ENCODE measurements at regions not wholly inside any gene's neighbourhood (a gene's known extent, or its start where the extent isn't known, plus 50 kb on each side); places are given as distances from the start of the nearest gene placed in this dataset.
"Not testable (repeated sequence)": the region's sequence is repeated elsewhere in the genome, so short reads cannot be mapped to it uniquely, and the experiment has no call there.

GRCh38 chr6:154637392-154637791 lies 95.8 kb upstream of the SCAF8 start:
- H3K27ac ChIP-seq, result no peak overlapping the region
- peaks cover 0 to 7% of the 10 kb centered on the region in 2 donors for H3K9me3 ChIP-seq
- H3K4me1 ChIP-seq, result no peaks in the 10 kb centered on the region
- no peak for TF ChIP-seq CTCF (IDR thresholded peaks at IDR 0.05)
- no peaks in the 10 kb centered on the region for H3K36me3 ChIP-seq
- DNase-seq (ENCODE audit: low spot score), result no peak
- no peaks in the 10 kb centered on the region for H3K27me3 ChIP-seq
- no peak overlapping the region for H3K4me3 ChIP-seq

- H3K27me3 ChIP-seq, result no peaks in the 10 kb centered on the region
- H3K36me3 ChIP-seq, result no peaks in the 10 kb centered on the region
- H3K4me1 ChIP-seq, result no peaks in the 10 kb centered on the region
- TF ChIP-seq CTCF (IDR thresholded peaks at IDR 0.05), result no peak
- H3K27ac ChIP-seq, result no peak overlapping the region
- H3K4me3 ChIP-seq, result no peak overlapping the region
- H3K9me3 ChIP-seq, result peaks cover 0 to 4% of the 10 kb centered on the region in 2 donors
- no peak for DNase-seq (ENCODE audit: low spot score)
Observed at GRCh38 chr6:154638369-154638768, 94.8 kb upstream of the SCAF8 start.

- H3K36me3 ChIP-seq; H3K27me3 ChIP-seq; H3K4me1 ChIP-seq; H3K9me3 ChIP-seq; DNase-seq (ENCODE audit: low spot score); H3K27ac ChIP-seq; H3K4me3 ChIP-seq: not testable (repeated sequence)
Observed at GRCh38 chr6:154639196-154639595, 94.0 kb upstream of the SCAF8 start.

GRCh38 chr6:154648188-154648887 lies 84.9 kb upstream of the SCAF8 start:
- Histone ChIP-seq H3K27ac (no peak overlapping the region), H3K4me3 (no peak overlapping the region), H3K9me3 (no peaks in the 10 kb centered on the region), H3K36me3 (no peaks in the 10 kb centered on the region), H3K4me1 (peaks cover 0 to 8% of the 10 kb centered on the region in 2 donors), H3K27me3 (no peaks in the 10 kb centered on the region)
- DNase-seq (ENCODE audit: low spot score), result no peak
- no peak for TF ChIP-seq CTCF (IDR thresholded peaks at IDR 0.05)

GRCh38 chr6:154648888-154649205 lies 84.4 kb upstream of the SCAF8 start:
- no peaks in the 10 kb centered on the region for H3K9me3 ChIP-seq
- no peak overlapping the region for H3K4me3 ChIP-seq
- peaks cover 0 to 13% of the 10 kb centered on the region in 2 donors for H3K4me1 ChIP-seq
- no peak for DNase-seq (ENCODE audit: low spot score)
- no peak overlapping the region for H3K27ac ChIP-seq
- H3K27me3 ChIP-seq, result no peaks in the 10 kb centered on the region
- no peak for TF ChIP-seq CTCF (IDR thresholded peaks at IDR 0.05)
- no peaks in the 10 kb centered on the region for H3K36me3 ChIP-seq

GRCh38 chr6:154649721-154650120 lies 83.5 kb upstream of the SCAF8 start:
- H3K27ac ChIP-seq, result peak overlapping the region in 1 of 2 donors; percentile 24
- H3K4me1 ChIP-seq, result peaks cover 0 to 19% of the 10 kb centered on the region in 2 donors
- TF ChIP-seq CTCF (IDR thresholded peaks at IDR 0.05), result no peak
- DNase-seq (ENCODE audit: low spot score), result no peak
- H3K36me3 ChIP-seq, result no peaks in the 10 kb centered on the region
- no peak overlapping the region for H3K4me3 ChIP-seq
- H3K9me3 ChIP-seq, result no peaks in the 10 kb centered on the region
- H3K27me3 ChIP-seq, result no peaks in the 10 kb centered on the region

Data from right atrium auricular region (tissue), 2 donors.